ENCODE measurements at regions not wholly inside any gene's neighbourhood (a gene's known extent, or its start where the extent isn't known, plus 50 kb on each side); places are given as distances from the start of the nearest gene placed in this dataset.

- no peak overlapping the region for H2AFZ ChIP-seq (ENCODE audit: low read length)
- H3F3A ChIP-seq (ENCODE audit: low read depth), result no peaks in the 10 kb centered on the region
- no peaks in the 10 kb centered on the region for H3K36me3 ChIP-seq (ENCODE audit: insufficient read depth, low read length)
- H3K79me2 ChIP-seq (ENCODE audit: insufficient read depth, low read length), result no peaks in the 10 kb centered on the region
- no peaks in the 10 kb centered on the region for H3K9me2 ChIP-seq (replicated peaks; ENCODE audit: low read depth, low read length)
- no peak overlapping the region for H3K4me3 ChIP-seq (ENCODE audit: low read length, poor library complexity, severe bottlenecking)
- no peaks in the 10 kb centered on the region for H4K20me1 ChIP-seq (ENCODE audit: insufficient read depth, low read length, poor library complexity, severe bottlenecking)
- TF ChIP-seq CTCF (conservative IDR thresholded peaks at IDR 0.05; ENCODE audit: low read length) (no peak), EZH2phosphoT487 (IDR thresholded peaks at IDR 0.05; ENCODE audit: borderline replicate concordance) (no peak)
- H3K4me1 ChIP-seq (ENCODE audit: insufficient read depth, low read length, poor library complexity, severe bottlenecking), result no peaks in the 10 kb centered on the region
- no peak overlapping the region for H3K4me2 ChIP-seq (ENCODE audit: low read depth, low read length, poor library complexity, severe bottlenecking)
- H3K9ac ChIP-seq (ENCODE audit: low read depth, low read length, poor library complexity, severe bottlenecking), result no peak overlapping the region
- no peaks in the 10 kb centered on the region for H3K9me3 ChIP-seq (ENCODE audit: insufficient read depth, low read depth, low read length)
- H3K27me3 ChIP-seq (ENCODE audit: insufficient read depth, low read length, poor library complexity, severe bottlenecking), result no peaks in the 10 kb centered on the region
Measured at GRCh38 chr12:107458990-107459389, 226.6 kb upstream of the PWP1 start.

- Histone ChIP-seq H3K4me2 (ENCODE audit: low read depth, low read length, poor library complexity, severe bottlenecking) (no peak overlapping the region), H3F3A (ENCODE audit: low read depth) (no peaks in the 10 kb centered on the region), H3K36me3 (ENCODE audit: insufficient read depth, low read length) (no peaks in the 10 kb centered on the region), H3K27me3 (ENCODE audit: insufficient read depth, low read length, poor library complexity, severe bottlenecking) (no peaks in the 10 kb centered on the region), H3K4me1 (ENCODE audit: insufficient read depth, low read length, poor library complexity, severe bottlenecking) (no peaks in the 10 kb centered on the region), H3K9me2 (replicated peaks; ENCODE audit: low read depth, low read length) (no peaks in the 10 kb centered on the region), H3K9ac (ENCODE audit: low read depth, low read length, poor library complexity, severe bottlenecking) (no peak overlapping the region), H3K4me3 (ENCODE audit: low read length, poor library complexity, severe bottlenecking) (no peak overlapping the region), H2AFZ (ENCODE audit: low read length) (no peak overlapping the region), H3K9me3 (ENCODE audit: insufficient read depth, low read depth, low read length) (no peaks in the 10 kb centered on the region), H3K79me2 (ENCODE audit: insufficient read depth, low read length) (no peaks in the 10 kb centered on the region), H4K20me1 (ENCODE audit: insufficient read depth, low read length, poor library complexity, severe bottlenecking) (no peaks in the 10 kb centered on the region)
- TF ChIP-seq EZH2phosphoT487 (IDR thresholded peaks at IDR 0.05; ENCODE audit: borderline replicate concordance) (no peak), CTCF (conservative IDR thresholded peaks at IDR 0.05; ENCODE audit: low read length) (no peak)
Measured at GRCh38 chr12:107459641-107460040, 226.0 kb upstream of the PWP1 start.

- Histone ChIP-seq H3K9ac (ENCODE audit: low read depth, low read length, poor library complexity, severe bottlenecking) (no peak overlapping the region), H3K27me3 (ENCODE audit: insufficient read depth, low read length, poor library complexity, severe bottlenecking) (no peaks in the 10 kb centered on the region), H2AFZ (ENCODE audit: low read length) (no peak overlapping the region), H3K4me1 (ENCODE audit: insufficient read depth, low read length, poor library complexity, severe bottlenecking) (no peaks in the 10 kb centered on the region), H3K79me2 (ENCODE audit: insufficient read depth, low read length) (no peaks in the 10 kb centered on the region), H3F3A (ENCODE audit: low read depth) (no peaks in the 10 kb centered on the region), H3K4me2 (ENCODE audit: low read depth, low read length, poor library complexity, severe bottlenecking) (no peak overlapping the region), H3K9me2 (replicated peaks; ENCODE audit: low read depth, low read length) (no peaks in the 10 kb centered on the region), H3K36me3 (ENCODE audit: insufficient read depth, low read length) (no peaks in the 10 kb centered on the region), H3K9me3 (ENCODE audit: insufficient read depth, low read depth, low read length) (no peaks in the 10 kb centered on the region), H3K4me3 (ENCODE audit: low read length, poor library complexity, severe bottlenecking) (no peak overlapping the region), H4K20me1 (ENCODE audit: insufficient read depth, low read length, poor library complexity, severe bottlenecking) (no peaks in the 10 kb centered on the region)
- TF ChIP-seq CTCF (conservative IDR thresholded peaks at IDR 0.05; ENCODE audit: low read length), result no peak
- TF ChIP-seq EZH2phosphoT487 (IDR thresholded peaks at IDR 0.05; ENCODE audit: borderline replicate concordance), result no peak
Measured at GRCh38 chr12:107461222-107461975, 224.2 kb upstream of the PWP1 start.
